Testis (tissue), 2 donors: ENCODE measurements at regions not wholly inside any gene's neighbourhood (a gene's known extent, or its start where the extent isn't known, plus 50 kb on each side); places are given as distances from the start of the nearest gene placed in this dataset.

ENCODE experiments used
- POLR2A ChIP-seq: fragments of 450-650 bp; IDR thresholded peaks from one replicate; pipeline ENCODE4 v1.6.1; 2017; ENCODE audit warnings: antibody characterized with exemption, mild to moderate bottlenecking, moderate library complexity
- TF ChIP-seq, protein P1 (sequence below), 3 experiments: fragments of 450-650 bp in 2 of 3; fragments of 200-600 bp in 1 of 3; sonication (generic) in 1 of 3; IDR thresholded peaks; one replicate each; pipeline ENCODE4 v1.5.1; 2016 to 2019; ENCODE audit warnings: antibody characterized with exemption in 3 of 3, mild to moderate bottlenecking in 2 of 3, moderate library complexity in 1 of 3

DNA sequence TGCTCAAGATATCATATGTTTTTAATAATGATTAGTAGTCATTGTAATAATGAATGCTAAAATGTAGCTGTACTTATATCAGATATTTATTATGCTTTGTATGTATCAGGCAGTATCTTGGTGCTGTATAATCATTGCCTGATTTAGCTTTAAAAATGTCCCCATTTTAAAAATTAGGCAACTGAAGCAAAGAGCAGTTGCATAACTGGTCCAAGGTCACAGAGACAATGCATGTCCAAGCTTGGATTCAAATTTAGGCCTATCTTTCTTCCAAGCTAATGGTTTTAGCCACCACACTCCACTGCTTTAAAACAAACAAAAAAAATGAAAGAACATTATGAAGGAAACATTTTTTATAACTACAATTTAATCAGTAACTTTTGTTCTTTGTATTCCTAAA is 725.8 kb upstream of the RAG2 start:
- TF ChIP-seq, protein P1, sequence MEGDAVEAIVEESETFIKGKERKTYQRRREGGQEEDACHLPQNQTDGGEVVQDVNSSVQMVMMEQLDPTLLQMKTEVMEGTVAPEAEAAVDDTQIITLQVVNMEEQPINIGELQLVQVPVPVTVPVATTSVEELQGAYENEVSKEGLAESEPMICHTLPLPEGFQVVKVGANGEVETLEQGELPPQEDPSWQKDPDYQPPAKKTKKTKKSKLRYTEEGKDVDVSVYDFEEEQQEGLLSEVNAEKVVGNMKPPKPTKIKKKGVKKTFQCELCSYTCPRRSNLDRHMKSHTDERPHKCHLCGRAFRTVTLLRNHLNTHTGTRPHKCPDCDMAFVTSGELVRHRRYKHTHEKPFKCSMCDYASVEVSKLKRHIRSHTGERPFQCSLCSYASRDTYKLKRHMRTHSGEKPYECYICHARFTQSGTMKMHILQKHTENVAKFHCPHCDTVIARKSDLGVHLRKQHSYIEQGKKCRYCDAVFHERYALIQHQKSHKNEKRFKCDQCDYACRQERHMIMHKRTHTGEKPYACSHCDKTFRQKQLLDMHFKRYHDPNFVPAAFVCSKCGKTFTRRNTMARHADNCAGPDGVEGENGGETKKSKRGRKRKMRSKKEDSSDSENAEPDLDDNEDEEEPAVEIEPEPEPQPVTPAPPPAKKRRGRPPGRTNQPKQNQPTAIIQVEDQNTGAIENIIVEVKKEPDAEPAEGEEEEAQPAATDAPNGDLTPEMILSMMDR (IDR thresholded peaks at IDR 0.05) = no peak
- no peak for TF ChIP-seq POLR2A
